ENCODE measurements at regions not wholly inside any gene's neighbourhood (a gene's known extent, or its start where the extent isn't known, plus 50 kb on each side); places are given as distances from the start of the nearest gene placed in this dataset.
"Not testable (repeated sequence)": the region's sequence is repeated elsewhere in the genome, so short reads cannot be mapped to it uniquely, and the experiment has no call there.

DNA sequence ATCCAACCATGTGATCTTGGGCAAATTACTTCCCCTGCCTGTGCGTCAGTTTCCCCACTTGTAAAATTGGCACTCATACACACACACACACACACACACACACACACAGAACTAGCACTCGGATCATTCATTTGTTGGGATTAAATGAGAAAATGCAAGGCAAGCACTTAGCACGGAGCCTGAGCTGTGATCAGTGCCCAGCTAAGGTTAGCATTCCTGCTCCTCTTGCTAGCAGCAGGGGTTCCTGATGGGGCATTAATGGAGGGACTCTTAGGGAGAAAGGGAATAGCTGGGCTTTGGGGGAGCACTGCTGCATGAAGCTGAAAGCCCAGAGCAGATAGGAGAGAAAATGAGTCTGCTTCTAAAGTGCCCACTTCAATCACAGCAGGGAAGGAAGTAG is 187.7 kb upstream of the C2CD4B start:
- H3K27me3 ChIP-seq (ENCODE audit: control insufficient read depth in 1 of 2, insufficient read depth in 2 of 2, low read length in 2 of 2) = no peaks in the 10 kb centered on the region
- H3K4me1 ChIP-seq (ENCODE audit: insufficient read depth, low read length) = no peaks in the 10 kb centered on the region
- no peaks in the 10 kb centered on the region for H3K9me3 ChIP-seq (ENCODE audit: low read length)
- H3K9ac ChIP-seq (ENCODE audit: low read length) = no peak overlapping the region
- no peak overlapping the region for H3K4me3 ChIP-seq (ENCODE audit: low read depth in 1 of 2, low read length in 2 of 2)
- no peak overlapping the region for H3K27ac ChIP-seq (ENCODE audit: low read depth, low read length)
- H3K36me3 ChIP-seq (ENCODE audit: insufficient read depth, low read length) = no peaks in the 10 kb centered on the region

DNA sequence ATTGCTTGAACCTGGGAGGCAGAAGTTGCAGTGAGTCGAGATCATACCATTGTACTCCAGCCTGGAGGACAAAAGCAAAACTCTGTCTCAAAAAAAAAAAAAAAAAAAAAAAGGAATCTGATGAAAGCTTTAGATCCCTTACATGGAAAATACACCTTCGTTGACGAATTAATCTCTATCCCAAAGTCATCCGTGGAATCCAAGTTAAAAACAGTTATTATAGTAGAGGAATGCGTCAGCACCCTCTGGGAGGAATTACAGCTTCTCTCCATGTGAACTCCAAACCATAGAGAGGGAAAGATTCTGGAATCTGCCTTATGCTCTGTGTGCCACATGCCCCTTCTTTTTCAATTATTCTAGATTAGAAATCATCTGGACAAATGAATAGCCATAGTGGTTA is 192.3 kb upstream of the C2CD4B start:
- no peaks in the 10 kb centered on the region for H3K36me3 ChIP-seq (ENCODE audit: insufficient read depth, low read length)
- no peak overlapping the region for H3K9ac ChIP-seq (ENCODE audit: low read length)
- H3K9me3 ChIP-seq (ENCODE audit: low read length) = no peaks in the 10 kb centered on the region
- no peak overlapping the region for H3K27ac ChIP-seq (ENCODE audit: low read depth, low read length)
- H3K27me3 ChIP-seq (ENCODE audit: control insufficient read depth in 1 of 2, insufficient read depth in 2 of 2, low read length in 2 of 2) = no peaks in the 10 kb centered on the region
- no peak overlapping the region for H3K4me3 ChIP-seq (ENCODE audit: low read depth in 1 of 2, low read length in 2 of 2)
- no peaks in the 10 kb centered on the region for H3K4me1 ChIP-seq (ENCODE audit: insufficient read depth, low read length)

GRCh38 chr15:62359416-62359815 is 194.3 kb upstream of the C2CD4B start:
- H3K27ac ChIP-seq (ENCODE audit: low read depth, low read length) = no peak overlapping the region
- no peak overlapping the region for H3K4me3 ChIP-seq (ENCODE audit: low read depth in 1 of 2, low read length in 2 of 2)
- H3K36me3 ChIP-seq (ENCODE audit: insufficient read depth, low read length) = no peaks in the 10 kb centered on the region
- no peaks in the 10 kb centered on the region for H3K27me3 ChIP-seq (ENCODE audit: control insufficient read depth in 1 of 2, insufficient read depth in 2 of 2, low read length in 2 of 2)
- H3K4me1 ChIP-seq (ENCODE audit: insufficient read depth, low read length) = no peaks in the 10 kb centered on the region
- H3K9ac ChIP-seq (ENCODE audit: low read length) = no peak overlapping the region
- H3K9me3 ChIP-seq (ENCODE audit: low read length) = no peaks in the 10 kb centered on the region

- H3K4me1 ChIP-seq (ENCODE audit: insufficient read depth, low read length) = no peaks in the 10 kb centered on the region
- H3K36me3 ChIP-seq (ENCODE audit: insufficient read depth, low read length) = no peaks in the 10 kb centered on the region
- H3K9ac ChIP-seq (ENCODE audit: low read length) = no peak overlapping the region
- no peaks in the 10 kb centered on the region for H3K27me3 ChIP-seq (ENCODE audit: control insufficient read depth in 1 of 2, insufficient read depth in 2 of 2, low read length in 2 of 2)
- H3K9me3 ChIP-seq (ENCODE audit: low read length) = no peaks in the 10 kb centered on the region
- H3K4me3 ChIP-seq (ENCODE audit: low read depth in 1 of 2, low read length in 2 of 2) = no peak overlapping the region
- H3K27ac ChIP-seq (ENCODE audit: low read depth, low read length) = no peak overlapping the region
These were observed 195.4 kb upstream of the C2CD4B start for GRCh38 chr15:62360332-62361097.

GRCh38 chr15:62362144-62362543 is 197.1 kb upstream of the C2CD4B start:
- Histone ChIP-seq H3K36me3 (ENCODE audit: insufficient read depth, low read length) (no peaks in the 10 kb centered on the region), H3K27me3 (ENCODE audit: control insufficient read depth in 1 of 2, insufficient read depth in 2 of 2, low read length in 2 of 2) (no peaks in the 10 kb centered on the region), H3K4me3 (ENCODE audit: low read depth in 1 of 2, low read length in 2 of 2) (no peak overlapping the region), H3K4me1 (ENCODE audit: insufficient read depth, low read length) (no peaks in the 10 kb centered on the region), H3K9me3 (ENCODE audit: low read length) (no peaks in the 10 kb centered on the region), H3K9ac (ENCODE audit: low read length) (no peak overlapping the region), H3K27ac (ENCODE audit: low read depth, low read length) (no peak overlapping the region)

DNA sequence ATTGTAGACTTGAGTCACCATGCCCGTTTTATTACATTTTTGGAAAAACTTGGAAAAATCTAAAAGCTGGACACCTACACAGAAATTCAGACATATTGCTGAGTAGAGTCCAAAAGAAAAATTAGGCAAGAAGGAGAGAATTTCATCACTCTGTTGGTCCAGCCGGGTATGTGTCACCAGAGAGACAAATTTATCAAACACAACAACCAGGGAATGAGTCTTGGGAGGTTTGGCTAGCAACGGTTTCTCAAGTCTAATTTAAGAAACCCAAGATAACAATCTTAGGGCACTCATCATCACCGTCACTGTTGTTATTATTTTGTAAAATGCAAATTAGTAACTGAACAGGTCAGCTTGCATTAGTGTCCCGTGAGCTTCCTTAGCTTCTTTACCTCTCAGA is 197.5 kb upstream of the C2CD4B start:
- Histone ChIP-seq H3K4me3 (ENCODE audit: low read depth in 1 of 2, low read length in 2 of 2) (no peak overlapping the region), H3K9me3 (ENCODE audit: low read length) (no peaks in the 10 kb centered on the region), H3K27me3 (ENCODE audit: control insufficient read depth in 1 of 2, insufficient read depth in 2 of 2, low read length in 2 of 2) (no peaks in the 10 kb centered on the region), H3K9ac (ENCODE audit: low read length) (no peak overlapping the region), H3K27ac (ENCODE audit: low read depth, low read length) (no peak overlapping the region), H3K4me1 (ENCODE audit: insufficient read depth, low read length) (no peaks in the 10 kb centered on the region), H3K36me3 (ENCODE audit: insufficient read depth, low read length) (no peaks in the 10 kb centered on the region)

DNA sequence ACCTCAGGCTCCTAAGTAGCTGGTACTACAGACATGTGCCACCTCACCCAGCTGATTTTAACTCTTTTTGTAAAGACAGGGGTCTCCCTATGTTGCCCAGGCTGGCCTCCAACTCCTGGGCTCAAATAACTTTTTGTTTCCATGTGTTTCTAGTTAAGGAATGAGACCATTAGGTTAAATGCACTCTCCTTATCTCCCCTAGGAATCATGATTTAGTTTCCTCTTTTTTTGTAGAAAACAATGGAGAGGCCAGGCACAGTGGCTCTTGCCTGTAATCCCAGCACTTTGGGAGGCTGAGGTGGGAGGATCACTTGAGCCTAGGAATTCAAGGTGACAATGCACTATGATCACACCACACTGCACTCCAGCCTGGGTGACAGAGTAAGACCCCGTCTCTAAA is 198.8 kb upstream of the C2CD4B start:
- Histone ChIP-seq H3K27me3 (ENCODE audit: control insufficient read depth in 1 of 2, insufficient read depth in 2 of 2, low read length in 2 of 2) (no peaks in the 10 kb centered on the region), H3K9ac (ENCODE audit: low read length) (no peak overlapping the region), H3K36me3 (ENCODE audit: insufficient read depth, low read length) (no peaks in the 10 kb centered on the region), H3K9me3 (ENCODE audit: low read length) (no peaks in the 10 kb centered on the region), H3K27ac (ENCODE audit: low read depth, low read length) (no peak overlapping the region), H3K4me1 (ENCODE audit: insufficient read depth, low read length) (no peaks in the 10 kb centered on the region), H3K4me3 (ENCODE audit: low read depth in 1 of 2, low read length in 2 of 2) (no peak overlapping the region)

DNA sequence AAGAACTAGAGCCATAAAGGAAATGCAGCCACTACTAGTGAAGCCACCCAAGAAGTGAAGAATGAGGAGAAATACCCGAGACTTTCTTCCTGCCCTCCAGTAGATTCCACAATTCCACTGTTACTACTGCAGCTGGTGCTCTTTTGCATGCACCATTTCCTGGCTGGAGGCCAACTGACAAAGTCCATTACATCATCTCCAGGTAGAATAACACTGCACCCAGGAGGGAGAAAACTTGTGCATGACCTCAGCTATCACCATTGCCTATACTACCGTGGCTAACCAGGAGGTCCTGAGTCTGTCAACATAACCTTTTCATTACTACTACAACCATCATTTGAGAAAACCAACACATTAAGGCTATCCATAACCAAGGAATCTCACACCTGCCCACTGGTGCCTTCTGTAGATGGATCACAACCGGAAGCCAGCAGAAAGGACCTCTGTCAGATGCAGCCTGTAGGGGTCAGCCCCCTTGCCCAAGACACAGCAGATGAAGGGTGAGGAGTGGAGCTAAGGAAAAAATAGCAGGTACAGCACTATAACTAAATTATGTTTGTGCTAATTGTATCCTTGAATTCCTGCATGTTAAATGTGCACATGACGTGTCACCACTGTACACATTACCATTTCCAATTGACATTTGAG is 200.8 kb upstream of the C2CD4B start:
- no peaks in the 10 kb centered on the region for H3K36me3 ChIP-seq (ENCODE audit: insufficient read depth, low read length)

DNA sequence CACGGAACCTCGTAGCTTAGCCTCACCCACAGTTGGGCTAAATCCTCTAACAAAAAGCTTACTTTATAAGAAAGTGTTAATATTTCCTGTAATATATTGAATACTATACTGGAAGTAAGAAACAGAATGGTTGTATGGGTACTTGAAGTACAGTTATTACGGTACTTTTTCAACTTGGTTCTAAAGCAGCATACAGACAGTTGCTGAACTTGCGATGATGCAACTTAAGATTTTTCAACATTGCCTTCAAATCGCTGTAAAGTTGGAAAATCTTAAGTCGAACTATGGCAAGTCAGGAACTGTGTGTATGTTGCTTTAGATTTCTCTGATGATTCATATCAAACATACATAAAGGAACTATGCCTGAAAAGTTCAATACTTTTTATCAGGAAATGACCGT is 204.4 kb upstream of the C2CD4B start:
- no peak overlapping the region for H3K9ac ChIP-seq (ENCODE audit: low read length)
- H3K27me3 ChIP-seq (ENCODE audit: control insufficient read depth in 1 of 2, insufficient read depth in 2 of 2, low read length in 2 of 2) = no peaks in the 10 kb centered on the region

More for the DNA sequence above, 200.8 kb upstream of the C2CD4B start:
- Histone ChIP-seq H3K9me3 (ENCODE audit: low read length) (no peaks in the 10 kb centered on the region), H3K9ac (ENCODE audit: low read length) (no peak overlapping the region), H3K4me3 (ENCODE audit: low read depth in 1 of 2, low read length in 2 of 2) (no peak overlapping the region), H3K4me1 (ENCODE audit: insufficient read depth, low read length) (no peaks in the 10 kb centered on the region), H3K27me3 (ENCODE audit: control insufficient read depth in 1 of 2, insufficient read depth in 2 of 2, low read length in 2 of 2) (no peaks in the 10 kb centered on the region), H3K27ac (ENCODE audit: low read depth, low read length) (no peak overlapping the region)

GRCh38 chr15:62371683-62372082 is 206.6 kb upstream of the C2CD4B start:
- H3K9ac ChIP-seq (ENCODE audit: low read length); H3K27me3 ChIP-seq (ENCODE audit: control insufficient read depth in 1 of 2, insufficient read depth in 2 of 2, low read length in 2 of 2); H3K4me3 ChIP-seq (ENCODE audit: low read depth in 1 of 2, low read length in 2 of 2); H3K27ac ChIP-seq (ENCODE audit: low read depth, low read length); H3K36me3 ChIP-seq (ENCODE audit: insufficient read depth, low read length); H3K4me1 ChIP-seq (ENCODE audit: insufficient read depth, low read length); H3K9me3 ChIP-seq (ENCODE audit: low read length): not testable (repeated sequence)

More for the DNA sequence above, 204.4 kb upstream of the C2CD4B start:
- no peaks in the 10 kb centered on the region for H3K36me3 ChIP-seq (ENCODE audit: insufficient read depth, low read length)
- no peaks in the 10 kb centered on the region for H3K9me3 ChIP-seq (ENCODE audit: low read length)
- H3K4me3 ChIP-seq (ENCODE audit: low read depth in 1 of 2, low read length in 2 of 2) = no peak overlapping the region
- H3K4me1 ChIP-seq (ENCODE audit: insufficient read depth, low read length) = no peaks in the 10 kb centered on the region
- H3K27ac ChIP-seq (ENCODE audit: low read depth, low read length) = no peak overlapping the region

GRCh38 chr15:62377736-62378480 is 212.8 kb upstream of the C2CD4B start:
- H3K36me3 ChIP-seq (ENCODE audit: insufficient read depth, low read length) = no peaks in the 10 kb centered on the region

More at GRCh38 chr15:62377736-62378480, 212.8 kb upstream of the C2CD4B start:
- H3K4me3 ChIP-seq (ENCODE audit: low read depth in 1 of 2, low read length in 2 of 2) = no peak overlapping the region
- H3K4me1 ChIP-seq (ENCODE audit: insufficient read depth, low read length) = peaks cover 6% of the 10 kb centered on the region
- H3K9me3 ChIP-seq (ENCODE audit: low read length) = no peaks in the 10 kb centered on the region
- H3K9ac ChIP-seq (ENCODE audit: low read length) = no peak overlapping the region
- no peaks in the 10 kb centered on the region for H3K27me3 ChIP-seq (ENCODE audit: control insufficient read depth in 1 of 2, insufficient read depth in 2 of 2, low read length in 2 of 2)
- H3K27ac ChIP-seq (ENCODE audit: low read depth, low read length) = no peak overlapping the region
